SW480 (cell line): ENCODE measurements at regions not wholly inside any gene's neighbourhood (a gene's known extent, or its start where the extent isn't known, plus 50 kb on each side); places are given as distances from the start of the nearest gene placed in this dataset.

Experiments used
- DNase-seq: peaks from one replicate; pipeline ENCODE4 v3.0.0-alpha.2; 2016; ENCODE audit warnings: low spot score

DNA sequence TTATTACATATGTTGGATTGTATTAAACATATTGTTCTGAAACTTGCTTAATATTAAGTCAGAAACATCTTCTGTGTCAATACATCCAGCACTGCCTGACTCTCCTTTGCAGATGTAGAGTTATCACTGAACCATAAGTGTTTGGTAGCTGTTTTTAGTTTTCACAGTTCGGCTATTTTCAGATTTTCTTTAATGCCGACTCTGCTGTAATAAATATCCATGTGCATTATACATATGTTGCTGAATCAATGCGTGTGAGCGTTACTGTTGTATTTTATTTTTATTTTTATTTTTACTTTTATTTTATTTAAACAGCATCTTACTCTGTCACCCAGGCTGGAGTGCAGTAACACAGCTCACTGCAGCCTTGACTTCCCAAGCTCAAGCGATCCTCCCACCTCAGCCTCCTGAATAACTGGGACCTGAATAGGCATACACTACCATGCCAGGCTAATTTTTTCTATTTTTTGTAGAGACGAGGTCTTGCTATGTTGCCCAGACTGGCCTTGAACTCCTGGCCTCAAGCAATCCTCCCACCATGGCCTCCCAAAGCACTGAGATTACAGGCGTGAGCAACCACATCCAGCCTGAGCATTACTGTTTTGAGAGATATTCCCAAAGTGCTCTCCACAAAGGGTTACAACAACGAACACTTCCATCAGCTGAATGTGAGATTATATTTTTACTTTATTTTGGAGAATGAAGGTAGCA is 50.7 kb upstream of the NOCT start:
- DNase-seq, result no peak

DNA sequence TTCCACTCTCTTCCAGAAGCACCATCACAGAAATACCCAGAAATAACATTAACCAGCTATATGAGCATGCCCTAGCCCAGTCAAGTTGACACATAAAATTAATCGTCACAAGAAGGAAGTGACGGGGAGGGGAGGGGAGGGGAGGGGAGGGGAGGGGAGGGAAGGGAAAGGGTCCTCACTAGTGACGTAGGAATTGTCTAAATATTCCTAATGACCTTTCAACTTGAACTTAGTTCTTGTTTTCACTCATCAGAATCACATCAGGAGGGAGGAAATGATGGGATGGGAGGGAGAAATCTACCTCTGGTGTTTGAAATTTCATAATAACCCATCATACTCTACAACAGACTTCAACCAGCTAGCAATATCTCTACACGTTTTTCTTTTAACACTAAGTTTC is 52.2 kb upstream of the NOCT start:
- DNase-seq, result no peak

DNA sequence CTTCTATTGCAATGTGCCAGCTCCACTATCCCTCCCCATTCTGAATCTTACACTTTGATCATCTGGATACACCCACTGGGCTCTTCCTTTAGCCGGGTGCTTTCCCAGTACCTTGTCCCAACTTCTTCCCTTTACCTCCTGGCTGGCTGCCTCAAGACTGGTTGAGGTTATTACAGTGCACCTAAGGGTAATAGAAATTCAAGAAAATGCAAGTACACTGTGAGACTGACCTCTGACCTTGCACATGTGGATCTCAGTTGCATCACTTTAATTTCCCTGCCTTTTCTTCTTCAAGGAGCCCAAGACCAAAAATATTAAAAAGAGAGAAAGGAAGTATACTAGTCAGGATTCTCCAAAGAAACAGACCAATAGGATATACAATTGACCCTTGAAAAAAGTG is 53.9 kb upstream of the NOCT start:
- DNase-seq, result no peak

DNA sequence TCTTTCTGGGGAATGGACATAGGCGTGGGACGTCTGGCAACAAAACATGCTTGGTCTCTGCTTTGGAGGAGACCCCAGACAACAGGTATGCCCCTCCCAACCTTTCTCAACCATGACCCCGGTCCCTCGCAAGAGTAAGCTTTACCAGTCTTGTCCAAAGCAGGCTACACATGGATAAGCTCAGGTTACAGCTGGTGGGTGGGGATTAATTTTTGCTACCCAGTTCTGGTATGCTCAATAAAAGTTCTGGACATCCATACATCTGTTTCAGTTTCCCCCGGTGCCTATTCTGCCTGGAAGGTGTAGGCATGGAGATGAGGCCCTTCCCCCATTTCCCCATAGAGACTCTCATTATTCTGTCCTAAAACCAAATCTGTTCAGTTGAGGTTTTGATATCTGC is 54.5 kb upstream of the NOCT start:
- no peak for DNase-seq

DNA sequence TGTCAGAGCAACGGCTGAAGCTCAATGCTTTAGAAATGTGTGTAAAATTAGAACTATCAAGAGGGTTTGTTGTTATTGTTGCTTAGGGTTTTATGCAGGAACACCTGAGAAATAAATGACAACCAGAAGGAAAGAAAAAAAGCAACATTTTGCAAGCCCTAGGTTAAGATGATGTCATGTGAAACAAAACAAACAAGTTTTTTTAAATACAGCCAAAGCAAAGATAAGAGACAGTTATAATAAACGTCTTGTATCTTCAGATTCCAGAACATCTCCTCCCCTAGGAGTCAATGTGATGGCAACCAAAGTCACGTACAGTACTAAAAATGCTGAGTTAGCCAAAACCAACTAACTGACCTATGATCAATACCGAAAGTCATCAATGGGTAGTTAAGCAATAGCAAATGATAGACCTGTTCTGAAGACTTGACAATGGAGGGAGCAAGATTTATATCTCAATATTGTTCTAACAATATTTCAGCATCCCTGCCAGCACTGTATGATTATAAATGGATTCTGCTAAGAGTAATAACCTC is 55.3 kb upstream of the NOCT start:
- no peak for DNase-seq

DNA sequence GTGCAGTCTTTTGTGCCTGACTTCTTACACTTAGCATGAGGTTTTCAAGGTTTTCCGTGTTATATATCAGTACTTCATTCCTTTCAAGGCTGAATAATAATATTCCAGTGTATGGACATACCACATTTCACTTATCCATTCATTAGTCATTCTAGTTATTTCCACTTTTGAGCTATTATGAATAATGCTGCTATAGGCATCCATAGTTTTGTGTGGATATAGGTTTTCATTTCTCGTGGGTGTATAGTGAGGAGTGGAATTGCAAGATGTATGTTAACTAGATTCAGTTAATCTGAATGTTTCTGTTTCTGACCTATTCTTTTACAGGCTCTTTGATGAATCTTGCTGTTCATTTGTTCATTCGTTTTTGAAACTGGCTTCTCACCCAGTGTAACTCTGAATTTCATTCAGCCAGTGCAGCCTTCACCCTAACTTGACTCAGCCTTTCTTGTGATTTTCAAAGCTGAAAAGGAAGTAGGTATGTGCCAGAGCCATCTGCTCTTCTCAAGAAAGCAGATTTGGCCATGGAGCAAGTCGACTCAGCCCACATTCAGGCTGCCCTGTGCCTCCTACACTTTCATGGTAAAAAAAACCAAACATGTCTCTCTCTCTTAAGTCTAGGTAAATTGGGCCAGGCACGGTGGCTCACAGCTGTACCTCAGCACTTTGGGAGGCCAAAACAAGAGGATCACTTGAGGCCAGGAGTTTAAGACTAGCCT is 56.3 kb upstream of the NOCT start:
- no peak for DNase-seq

DNA sequence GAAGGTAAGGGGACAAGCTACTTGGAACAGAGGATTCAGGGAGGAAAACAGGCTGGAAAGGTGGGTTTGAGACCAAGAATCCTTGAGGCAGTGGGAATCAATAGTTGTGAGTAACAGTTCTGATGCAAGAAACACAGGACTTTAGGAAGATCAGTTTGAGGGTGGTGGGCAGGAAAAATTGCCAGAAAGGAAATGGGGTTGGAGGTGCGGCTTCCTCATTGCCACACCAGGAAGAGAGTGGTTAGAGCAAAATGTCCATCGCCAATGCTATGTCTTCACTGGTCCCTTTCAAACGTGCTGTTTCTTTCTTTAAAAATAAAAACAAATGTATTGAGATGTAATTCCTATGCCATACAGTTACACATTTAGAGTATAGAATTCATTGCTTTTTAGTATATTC is 57.1 kb upstream of the NOCT start:
- no peak for DNase-seq

DNA sequence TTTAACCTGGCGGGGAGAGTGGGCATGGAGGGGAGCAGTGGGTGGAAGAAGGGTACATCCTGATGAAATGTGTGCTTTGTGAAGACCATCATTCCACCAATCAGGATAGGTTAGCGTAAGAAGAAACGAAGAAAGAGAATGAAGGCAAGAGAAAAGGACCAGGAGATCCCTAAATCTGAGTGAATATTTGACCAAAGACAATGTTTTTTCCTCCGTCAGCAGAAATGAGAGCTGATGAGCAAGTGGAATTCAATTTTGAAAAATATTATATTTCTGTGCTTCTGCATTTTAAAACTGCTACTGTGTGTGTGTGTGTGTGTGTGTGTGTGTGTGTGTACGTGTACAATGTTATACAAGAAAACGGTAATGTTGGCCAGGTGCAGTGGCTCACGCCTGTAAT is 58.3 kb upstream of the NOCT start:
- no peak for DNase-seq

DNA sequence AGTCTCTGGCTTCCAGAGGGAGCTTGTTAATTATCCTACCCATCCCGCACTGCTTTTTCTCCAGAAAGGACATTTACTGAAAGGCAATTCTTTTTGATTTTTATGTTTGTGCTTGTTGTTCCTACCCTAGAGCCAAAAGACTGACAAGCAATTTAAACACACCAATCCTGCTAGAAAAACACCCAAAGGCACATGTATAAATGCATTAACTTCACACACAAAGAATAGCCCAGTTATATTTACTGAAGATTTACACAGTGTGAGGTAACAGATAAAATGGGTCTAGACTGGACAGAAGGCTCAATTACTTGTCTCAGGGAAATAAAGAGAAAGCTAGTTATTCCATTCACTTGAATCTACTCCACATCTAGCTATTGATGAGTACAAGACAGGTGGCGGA is 61.2 kb upstream of the NOCT start:
- DNase-seq, result no peak

DNA sequence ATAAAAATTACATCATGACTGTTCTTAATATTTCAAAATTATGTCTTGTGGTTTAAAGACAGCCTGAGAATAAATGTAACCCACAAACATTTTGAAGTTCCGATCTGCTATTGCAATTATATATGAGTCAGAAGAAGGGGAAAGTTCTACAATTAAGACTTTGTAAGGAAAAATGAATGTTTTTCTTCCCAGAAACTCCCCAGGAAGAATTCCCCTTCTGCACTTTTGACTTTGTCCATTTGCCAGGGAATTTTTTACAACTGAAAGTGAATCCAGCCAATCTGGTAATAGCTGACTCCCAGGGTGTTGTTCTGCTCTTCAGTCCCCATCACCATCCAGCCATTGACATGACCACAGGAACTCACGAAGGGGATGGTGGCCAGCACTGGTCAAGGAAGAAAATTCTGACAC is 61.6 kb upstream of the NOCT start:
- DNase-seq, result no peak

DNA sequence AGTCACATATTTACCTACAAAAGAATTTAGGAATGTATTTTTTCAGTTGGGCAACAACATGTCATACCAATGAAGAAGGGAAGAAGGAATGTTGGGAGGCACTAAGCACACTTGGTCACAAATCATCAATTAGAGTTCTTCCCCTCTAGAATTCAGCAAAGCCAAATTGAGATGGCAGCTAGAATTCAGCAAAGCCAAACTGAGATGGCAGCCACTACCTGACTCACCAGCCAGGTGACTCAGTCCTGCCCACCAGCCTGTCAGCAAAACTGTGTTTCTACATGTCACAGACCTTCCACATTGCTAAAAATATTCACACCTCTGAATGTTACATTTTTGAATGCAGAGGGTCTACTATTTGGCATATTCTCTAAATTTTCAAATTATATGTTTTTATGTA is 63.2 kb upstream of the NOCT start:
- no peak for DNase-seq

DNA sequence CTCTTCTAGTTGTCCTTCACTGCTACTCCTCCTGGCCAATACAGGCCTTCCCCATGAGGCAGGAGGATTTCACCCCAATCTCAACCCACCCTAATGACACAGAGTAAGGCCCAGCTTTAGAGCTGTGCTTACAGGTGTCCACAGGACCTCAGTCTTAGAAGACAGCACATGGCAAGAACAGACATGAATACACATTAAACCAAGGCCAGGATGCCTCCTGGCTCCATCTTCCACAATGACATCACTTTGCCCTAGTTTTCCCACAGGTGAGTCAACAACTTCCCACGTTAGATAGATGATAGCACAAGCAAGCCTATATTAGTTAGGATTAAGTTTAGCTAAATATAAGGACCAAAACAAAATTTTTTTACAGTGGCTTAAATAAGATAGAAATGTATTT is 63.8 kb upstream of the NOCT start:
- no peak for DNase-seq

DNA sequence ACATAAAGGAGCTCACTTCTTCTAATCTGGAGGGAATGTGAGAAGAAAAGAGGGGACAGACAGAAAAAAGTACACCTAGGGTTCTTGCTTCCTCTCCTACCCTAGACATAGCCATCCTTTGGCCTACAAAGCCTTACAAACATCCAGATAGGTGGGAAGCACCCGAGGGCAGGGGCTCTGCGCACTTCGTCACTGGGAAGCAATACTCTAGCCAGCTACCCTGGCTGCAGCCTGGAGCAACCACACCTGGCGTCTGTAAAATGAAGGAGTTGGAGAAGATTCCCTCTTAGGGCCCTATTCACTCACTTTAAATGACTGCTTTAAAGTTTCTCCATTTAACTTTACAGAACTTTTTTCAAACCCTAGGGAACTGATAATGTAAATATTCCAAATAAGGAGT is 65.7 kb upstream of the NOCT start:
- no peak for DNase-seq

DNA sequence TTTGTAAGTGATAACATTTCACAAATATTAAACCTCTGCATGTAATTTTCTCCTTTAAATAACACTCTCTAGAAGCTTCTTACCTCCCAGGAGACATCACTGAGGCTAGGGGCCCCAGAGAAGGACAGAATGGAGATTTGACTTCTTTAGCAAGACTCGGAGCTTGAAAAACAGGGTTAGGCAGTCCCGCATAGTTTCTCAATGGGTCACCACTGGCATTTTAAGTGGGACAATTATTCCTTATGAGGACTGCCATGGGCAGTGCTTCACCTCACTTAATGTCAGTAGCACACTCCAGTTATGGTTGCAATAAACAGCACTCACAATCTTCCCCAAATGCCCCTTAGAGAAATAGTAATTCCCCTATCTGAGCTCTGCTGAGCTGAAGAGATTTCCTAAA is 66.7 kb upstream of the NOCT start:
- DNase-seq, result no peak

DNA sequence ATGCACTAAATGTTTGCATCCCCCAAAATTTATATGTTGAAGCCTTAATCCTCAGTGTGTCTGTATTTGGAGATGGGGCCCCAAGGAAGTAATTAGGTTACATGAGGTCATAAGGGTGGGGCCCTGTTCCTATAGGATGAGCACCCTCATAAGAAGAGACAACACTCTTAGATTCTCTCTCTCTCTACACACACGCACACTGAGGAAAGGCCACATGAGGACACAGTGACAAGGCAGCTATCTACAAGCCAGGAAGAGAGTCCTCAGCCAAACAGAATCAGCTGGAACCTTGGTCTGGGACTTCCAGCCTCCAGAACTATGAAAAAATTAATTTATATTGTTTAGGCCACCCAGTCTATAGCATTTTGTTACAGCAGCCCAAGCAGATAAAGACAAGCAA is 69.3 kb upstream of the NOCT start:
- DNase-seq, result no peak

DNA sequence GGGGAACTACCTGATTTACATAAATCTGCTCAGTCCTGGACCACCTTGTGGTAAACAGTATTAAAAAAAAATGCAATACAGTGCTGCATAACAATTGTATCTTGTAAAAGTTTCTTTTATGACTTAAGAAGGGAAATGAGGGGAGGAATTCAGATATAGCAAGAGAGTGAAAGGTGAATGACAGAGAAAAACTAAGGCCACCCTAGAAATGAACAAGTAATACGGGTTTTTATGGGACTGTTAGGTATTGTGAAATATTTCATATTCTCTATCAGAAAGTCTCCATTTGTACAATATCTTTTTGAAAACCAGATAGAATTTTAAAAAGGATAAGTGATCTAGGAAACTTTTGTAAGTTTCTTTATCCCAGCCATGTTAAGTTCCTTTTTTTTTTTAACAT is 69.7 kb upstream of the NOCT start:
- DNase-seq, result no peak

DNA sequence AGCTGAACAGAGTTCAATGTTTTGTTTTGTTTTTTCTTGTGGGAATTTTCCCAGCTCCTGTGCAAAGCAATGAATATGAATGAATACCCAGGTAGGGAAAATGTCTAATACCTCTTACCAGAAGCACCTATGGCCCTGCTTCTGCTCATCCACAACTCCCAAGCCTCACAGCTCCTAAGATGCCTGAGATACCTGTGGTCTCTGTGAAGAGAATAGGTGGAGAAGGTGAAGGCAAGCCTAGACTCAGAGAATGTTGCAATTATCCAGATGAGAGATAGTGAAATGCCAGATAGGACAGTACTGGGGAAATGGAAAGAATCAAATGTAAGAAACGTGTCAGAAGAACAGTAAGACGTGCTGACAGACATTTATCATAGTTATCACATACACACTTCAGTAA is 70.2 kb upstream of the NOCT start:
- DNase-seq, result no peak

DNA sequence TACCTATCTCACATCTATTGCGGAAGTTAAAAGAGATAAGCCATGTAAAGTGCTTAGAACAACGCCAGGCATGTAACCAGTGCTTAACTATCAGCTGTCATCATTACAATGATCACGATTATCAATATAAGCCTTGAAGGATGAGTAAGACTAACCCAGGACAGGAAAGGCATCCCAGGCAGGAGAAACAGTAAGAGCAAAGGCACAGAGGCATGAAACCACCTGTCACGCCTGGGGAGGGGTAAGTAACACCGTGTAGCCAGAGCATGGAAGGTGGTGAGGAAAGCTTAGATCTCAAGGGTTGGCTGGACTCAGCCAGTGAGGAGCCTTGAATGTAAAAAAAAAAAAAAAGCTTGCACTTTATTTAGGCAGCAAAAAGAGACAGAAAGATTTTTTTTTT is 71.7 kb upstream of the NOCT start:
- DNase-seq, result no peak

DNA sequence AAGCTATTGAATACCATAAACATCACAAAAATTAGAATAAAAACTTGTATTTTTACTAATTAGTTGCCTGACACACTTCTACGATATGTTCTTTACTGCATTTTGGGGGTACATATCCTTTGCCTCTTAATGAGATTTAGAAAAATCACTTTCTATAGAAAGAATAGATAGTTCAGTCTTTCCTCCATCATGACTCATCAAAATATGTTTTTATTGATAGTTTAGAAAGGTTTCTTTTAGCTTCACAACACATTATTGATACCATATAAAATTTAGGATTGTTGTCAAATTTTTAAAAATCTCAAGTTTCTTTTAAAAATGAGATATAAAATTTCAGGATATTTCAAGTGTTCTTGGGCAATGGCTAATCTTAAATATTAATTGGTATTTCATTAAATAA is 74.5 kb upstream of the NOCT start:
- no peak for DNase-seq

DNA sequence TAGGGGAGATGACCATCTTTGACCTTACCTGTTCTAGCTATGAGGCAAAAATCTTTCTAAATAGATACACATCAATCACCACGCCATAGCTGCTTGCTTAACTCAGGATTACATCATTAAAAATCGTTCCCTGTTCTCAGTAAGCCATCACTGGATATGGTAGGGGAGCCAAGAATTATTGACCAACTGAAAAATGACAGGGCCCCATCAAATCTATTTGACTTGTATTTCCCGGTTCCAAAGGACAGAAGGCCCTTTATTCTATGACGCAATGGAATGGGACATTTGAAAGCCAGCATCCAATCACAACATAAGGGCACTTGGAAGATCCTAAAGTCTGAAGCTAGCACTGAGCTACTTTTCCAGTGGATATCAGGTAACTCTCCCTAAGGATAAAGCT is 75.6 kb upstream of the NOCT start:
- DNase-seq, result no peak

DNA sequence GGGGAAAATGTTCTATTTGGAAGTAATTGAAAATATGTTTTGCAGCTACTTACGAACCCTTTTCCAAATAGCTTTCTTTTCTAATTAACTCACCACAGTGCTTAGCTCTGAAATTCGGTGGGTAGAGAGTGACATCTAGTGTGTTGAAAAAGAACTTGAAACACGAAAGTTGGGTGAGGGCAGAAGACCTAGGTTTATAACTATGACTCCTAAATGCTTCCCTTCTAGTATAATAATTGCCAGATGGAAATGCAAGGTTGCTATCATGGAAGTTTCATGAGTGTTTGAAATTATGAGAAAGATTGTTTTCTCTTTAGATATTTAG is 77.3 kb upstream of the NOCT start:
- DNase-seq, result peak; percentile 46

DNA sequence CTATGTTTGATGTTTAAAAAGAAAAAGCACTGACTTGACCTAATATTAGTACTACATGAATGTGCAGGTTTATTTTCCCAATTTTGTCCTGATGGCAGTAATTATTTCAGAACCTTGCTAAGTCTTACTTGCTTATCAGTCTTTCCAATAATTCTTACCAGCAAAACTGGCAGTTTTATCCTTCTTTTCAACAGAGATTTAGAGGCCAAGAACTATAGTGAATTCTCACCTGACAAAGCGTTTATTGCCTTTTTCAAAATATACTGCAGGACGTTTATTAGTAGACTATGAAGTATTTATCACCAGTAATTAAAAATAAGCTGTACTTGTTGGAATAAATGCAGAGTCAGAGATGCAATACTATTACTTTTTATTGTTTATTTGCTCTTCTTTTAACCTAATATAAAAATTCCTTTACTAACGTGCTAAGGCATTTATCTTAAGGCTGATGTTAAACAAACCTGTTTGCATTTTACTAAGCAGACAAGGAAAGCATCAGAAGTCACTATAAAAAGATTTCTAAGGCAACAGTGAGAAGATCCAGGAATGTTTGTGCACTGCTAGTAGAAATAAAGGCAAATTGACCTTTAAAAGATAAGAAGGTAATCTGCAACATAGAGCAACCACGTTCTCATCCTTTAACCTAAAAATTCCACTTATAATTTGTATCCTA is 80.3 kb upstream of the NOCT start:
- DNase-seq, result no peak

DNA sequence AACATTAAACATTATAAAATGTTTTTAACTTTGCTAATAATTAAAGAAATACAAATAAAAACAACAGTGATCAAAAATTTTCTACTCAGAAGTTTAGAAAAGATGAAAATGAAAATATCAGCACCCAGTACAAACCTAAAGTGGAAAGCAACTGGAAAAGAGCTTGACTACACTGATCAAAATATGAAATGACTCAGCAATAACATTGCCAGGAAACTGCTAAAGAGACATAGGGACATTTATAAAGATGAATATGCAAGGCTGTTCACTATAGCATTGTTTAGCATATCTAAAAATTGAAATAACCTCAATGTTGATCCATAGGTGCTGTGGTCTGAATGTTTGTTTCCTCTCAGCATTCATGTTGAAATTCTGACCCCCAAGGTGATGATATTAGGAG is 88.5 kb upstream of the NOCT start:
- DNase-seq, result no peak

DNA sequence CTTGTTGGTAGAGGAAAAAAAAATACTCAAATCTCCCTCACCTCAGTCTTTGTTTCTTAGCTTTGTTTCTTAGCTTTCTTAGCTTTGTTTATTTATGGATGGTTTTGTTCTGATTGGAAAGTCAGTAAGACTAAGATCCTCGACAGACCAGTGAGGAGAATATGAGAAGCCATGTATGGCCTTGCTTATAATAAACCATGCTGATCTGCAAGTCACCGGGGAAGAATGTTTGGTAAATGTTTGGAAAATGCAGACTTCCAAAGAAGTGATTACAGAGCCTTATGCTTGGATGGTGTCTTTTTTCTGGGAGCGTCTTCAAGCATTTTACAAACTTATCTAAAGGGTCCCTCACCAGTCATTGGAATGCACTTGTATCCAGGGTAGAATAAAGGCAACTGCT is 90.1 kb upstream of the NOCT start:
- DNase-seq, result no peak
